Nephron progenitor cell (in vitro differentiated cells): ENCODE measurements at regions not wholly inside any gene's neighbourhood (a gene's known extent, or its start where the extent isn't known, plus 50 kb on each side); places are given as distances from the start of the nearest gene placed in this dataset.
A peak's percentile ranks its signal among the peaks of the same experiment; 100 is the strongest.

Experiments used
- DNase-seq: peaks from one replicate; pipeline ENCODE4 v3.0.0; 2021
- H3K27ac Mint-ChIP-seq: 2 replicates; pipeline ENCODE4 v1.8.0; 2021; ENCODE audit warnings: mild to moderate bottlenecking, moderate library complexity, mixed read lengths
- H3K27me3 Mint-ChIP-seq: 2 replicates; pipeline ENCODE4 v1.8.0; 2021; ENCODE audit warnings: mild to moderate bottlenecking, low read depth, mixed read lengths; ENCODE audit not compliant: poor library complexity
- H3K36me3 Mint-ChIP-seq: 2 replicates; pipeline ENCODE4 v1.8.0; 2021; ENCODE audit warnings: low read depth, mixed read lengths
- H3K4me1 Mint-ChIP-seq: 2 replicates; pipeline ENCODE4 v1.8.0; 2021; ENCODE audit warnings: mixed read lengths
- H3K4me3 Mint-ChIP-seq: 2 replicates; pipeline ENCODE4 v1.8.0; 2021; ENCODE audit warnings: mild to moderate bottlenecking, moderate library complexity, mixed read lengths
- H3K9me3 Mint-ChIP-seq: 2 replicates; pipeline ENCODE4 v1.8.0; 2021; ENCODE audit warnings: mild to moderate bottlenecking, moderate library complexity, mixed read lengths
- TF ChIP-seq, protein P1 (sequence below): fragments of 200-600 bp; sonication (generic); IDR thresholded peaks from 2 replicates; pipeline ENCODE4 v1.5.0; 2021; ENCODE audit warnings: antibody characterized with exemption

GRCh38 chr2:7878786-7879482 lies 802.9 kb upstream of the ID2 start:
- Mint-ChIP-seq H3K9me3 (peaks cover 4% of the 10 kb centered on the region), H3K27ac (no peak overlapping the region), H3K27me3 (peaks cover 34% of the 10 kb centered on the region), H3K36me3 (no peaks in the 10 kb centered on the region), H3K4me3 (no peak overlapping the region), H3K4me1 (peaks cover 27% of the 10 kb centered on the region)
- TF ChIP-seq, protein P1, sequence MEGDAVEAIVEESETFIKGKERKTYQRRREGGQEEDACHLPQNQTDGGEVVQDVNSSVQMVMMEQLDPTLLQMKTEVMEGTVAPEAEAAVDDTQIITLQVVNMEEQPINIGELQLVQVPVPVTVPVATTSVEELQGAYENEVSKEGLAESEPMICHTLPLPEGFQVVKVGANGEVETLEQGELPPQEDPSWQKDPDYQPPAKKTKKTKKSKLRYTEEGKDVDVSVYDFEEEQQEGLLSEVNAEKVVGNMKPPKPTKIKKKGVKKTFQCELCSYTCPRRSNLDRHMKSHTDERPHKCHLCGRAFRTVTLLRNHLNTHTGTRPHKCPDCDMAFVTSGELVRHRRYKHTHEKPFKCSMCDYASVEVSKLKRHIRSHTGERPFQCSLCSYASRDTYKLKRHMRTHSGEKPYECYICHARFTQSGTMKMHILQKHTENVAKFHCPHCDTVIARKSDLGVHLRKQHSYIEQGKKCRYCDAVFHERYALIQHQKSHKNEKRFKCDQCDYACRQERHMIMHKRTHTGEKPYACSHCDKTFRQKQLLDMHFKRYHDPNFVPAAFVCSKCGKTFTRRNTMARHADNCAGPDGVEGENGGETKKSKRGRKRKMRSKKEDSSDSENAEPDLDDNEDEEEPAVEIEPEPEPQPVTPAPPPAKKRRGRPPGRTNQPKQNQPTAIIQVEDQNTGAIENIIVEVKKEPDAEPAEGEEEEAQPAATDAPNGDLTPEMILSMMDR: no peak
- DNase-seq: peak; percentile 8

DNA sequence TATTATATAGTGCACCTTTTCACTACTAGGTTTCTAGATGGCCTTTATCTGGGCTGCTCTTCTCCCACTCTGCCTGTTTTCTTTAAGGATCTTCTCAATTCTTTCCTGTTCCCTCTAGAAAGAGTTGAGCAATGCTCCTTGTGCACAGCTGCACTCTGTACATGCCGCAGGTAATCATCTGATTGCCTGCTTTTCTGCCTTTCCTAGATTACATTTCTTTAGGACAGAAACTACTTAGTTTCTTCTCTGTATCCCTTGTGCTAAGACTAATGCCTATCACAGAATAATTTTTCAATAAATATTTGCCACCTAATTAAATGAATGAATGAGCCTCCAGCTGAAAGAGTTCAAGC lies 802.4 kb upstream of the ID2 start:
- H3K9me3 Mint-ChIP-seq: peaks cover 4% of the 10 kb centered on the region
- H3K4me1 Mint-ChIP-seq: peaks cover 27% of the 10 kb centered on the region
- no peak overlapping the region for H3K4me3 Mint-ChIP-seq
- TF ChIP-seq, protein P1: no peak
- no peaks in the 10 kb centered on the region for H3K36me3 Mint-ChIP-seq
- H3K27me3 Mint-ChIP-seq: peaks cover 34% of the 10 kb centered on the region
- DNase-seq: no peak
- no peak overlapping the region for H3K27ac Mint-ChIP-seq

GRCh38 chr2:7880126-7880525 lies 801.7 kb upstream of the ID2 start:
- TF ChIP-seq, protein P1: no peak
- peaks cover 27% of the 10 kb centered on the region for H3K4me1 Mint-ChIP-seq
- no peak overlapping the region for H3K4me3 Mint-ChIP-seq
- H3K27ac Mint-ChIP-seq: no peak overlapping the region
- H3K27me3 Mint-ChIP-seq: peaks cover 34% of the 10 kb centered on the region
- no peak for DNase-seq
- no peaks in the 10 kb centered on the region for H3K36me3 Mint-ChIP-seq
- H3K9me3 Mint-ChIP-seq: peaks cover 4% of the 10 kb centered on the region

- H3K27me3 Mint-ChIP-seq: peaks cover 34% of the 10 kb centered on the region
- no peak for DNase-seq
- no peaks in the 10 kb centered on the region for H3K36me3 Mint-ChIP-seq
- H3K9me3 Mint-ChIP-seq: peaks cover 4% of the 10 kb centered on the region
- no peak overlapping the region for H3K4me3 Mint-ChIP-seq
- TF ChIP-seq, protein P1: no peak
- no peak overlapping the region for H3K27ac Mint-ChIP-seq
- H3K4me1 Mint-ChIP-seq: peaks cover 27% of the 10 kb centered on the region
These were observed 801.3 kb upstream of the ID2 start for GRCh38 chr2:7880566-7880965.

DNA sequence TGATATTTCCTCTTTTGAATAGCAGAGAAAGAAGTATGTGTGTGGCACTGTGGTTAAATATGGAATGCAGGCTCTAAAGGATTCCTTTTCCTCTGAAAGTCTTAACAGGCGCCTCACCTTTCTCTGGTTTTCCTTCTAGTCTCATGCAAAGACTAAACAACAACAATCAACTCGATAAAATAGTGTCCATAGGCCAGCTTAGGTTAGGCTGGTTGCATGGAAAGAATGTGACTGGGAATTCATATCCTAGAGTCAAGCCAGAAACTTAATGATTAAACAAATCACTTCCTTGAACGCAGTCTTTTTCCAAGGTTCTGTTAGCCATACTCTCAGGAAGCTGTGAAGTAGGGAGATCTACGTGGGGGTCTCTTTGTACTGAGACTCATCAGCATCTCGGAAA lies 800.8 kb upstream of the ID2 start:
- no peak overlapping the region for H3K27ac Mint-ChIP-seq
- H3K4me3 Mint-ChIP-seq: no peak overlapping the region
- H3K9me3 Mint-ChIP-seq: peaks cover 4% of the 10 kb centered on the region
- DNase-seq: no peak
- H3K36me3 Mint-ChIP-seq: no peaks in the 10 kb centered on the region
- H3K27me3 Mint-ChIP-seq: peaks cover 33% of the 10 kb centered on the region
- TF ChIP-seq, protein P1: no peak
- H3K4me1 Mint-ChIP-seq: peaks cover 27% of the 10 kb centered on the region

DNA sequence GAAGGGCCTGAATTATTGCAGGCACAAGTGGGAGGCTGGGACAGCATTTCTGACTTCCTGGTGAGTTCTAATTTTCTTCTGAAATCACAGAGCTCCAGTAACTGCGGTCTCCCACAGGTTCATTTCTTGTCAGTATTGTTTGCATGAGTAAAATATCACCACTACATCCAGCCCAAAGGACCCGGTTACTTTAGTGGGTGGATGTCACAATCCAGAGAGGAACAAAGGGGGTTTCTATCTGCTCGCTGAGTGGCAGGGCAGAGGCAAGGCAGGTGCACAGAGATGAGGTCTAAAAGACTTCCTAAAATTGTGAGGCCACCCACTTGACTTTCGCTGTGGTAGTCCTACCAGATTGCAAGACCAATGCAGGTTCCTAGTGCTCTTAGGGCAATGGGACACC lies 800.4 kb upstream of the ID2 start:
- Mint-ChIP-seq H3K4me1 (peaks cover 24% of the 10 kb centered on the region), H3K27me3 (peaks cover 29% of the 10 kb centered on the region), H3K36me3 (no peaks in the 10 kb centered on the region), H3K4me3 (no peak overlapping the region), H3K9me3 (peaks cover 4% of the 10 kb centered on the region), H3K27ac (no peak overlapping the region)
- TF ChIP-seq, protein P1: no peak
- no peak for DNase-seq
